AG09319 (cell line): ENCODE measurements at regions not wholly inside any gene's neighbourhood (a gene's known extent, or its start where the extent isn't known, plus 50 kb on each side); places are given as distances from the start of the nearest gene placed in this dataset.
A peak's percentile ranks its signal among the peaks of the same experiment; 100 is the strongest.

ENCODE experiments used
- DNase-seq: peaks from one replicate; pipeline ENCODE4 v3.0.0-alpha.2; 2010; ENCODE audit warnings: low read depth; ENCODE audit errors: extremely low read depth
- TF ChIP-seq, protein P1 (sequence below): IDR thresholded peaks from 2 replicates; pipeline ENCODE4 v1.5.1; 2011; ENCODE audit warnings: low read depth, mild to moderate bottlenecking, inconsistent platforms, low read length, moderate library complexity

DNA sequence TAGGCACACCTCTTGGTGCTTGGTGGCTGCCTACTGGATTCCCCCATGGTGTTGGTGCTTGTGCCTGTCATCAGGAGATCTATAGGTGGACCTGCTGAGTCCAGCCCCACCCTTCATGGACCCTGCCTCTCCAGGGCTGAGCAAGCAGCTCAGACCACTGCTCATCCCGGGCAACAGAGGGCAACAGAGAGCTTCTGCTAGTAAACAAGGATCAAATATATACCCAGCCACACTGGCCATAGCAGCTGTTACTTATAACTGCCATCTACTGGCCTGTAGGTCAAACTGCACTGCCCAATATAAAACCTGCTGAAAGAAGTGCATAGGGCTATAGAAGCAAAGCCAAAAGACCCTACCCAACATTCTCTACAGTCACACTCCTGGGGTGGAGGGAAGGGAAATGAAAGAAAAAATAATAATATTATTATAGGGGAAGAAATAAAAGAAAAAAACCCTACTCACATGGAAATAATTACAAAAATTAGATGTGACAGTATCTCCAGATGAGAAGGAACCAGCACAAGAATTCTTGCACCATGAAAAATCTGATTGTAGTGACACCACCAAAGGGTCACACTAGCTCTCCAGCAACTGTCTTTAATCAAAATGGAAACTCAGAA, 54.9 kb upstream of the ZNF800 start:
- TF ChIP-seq, protein P1, sequence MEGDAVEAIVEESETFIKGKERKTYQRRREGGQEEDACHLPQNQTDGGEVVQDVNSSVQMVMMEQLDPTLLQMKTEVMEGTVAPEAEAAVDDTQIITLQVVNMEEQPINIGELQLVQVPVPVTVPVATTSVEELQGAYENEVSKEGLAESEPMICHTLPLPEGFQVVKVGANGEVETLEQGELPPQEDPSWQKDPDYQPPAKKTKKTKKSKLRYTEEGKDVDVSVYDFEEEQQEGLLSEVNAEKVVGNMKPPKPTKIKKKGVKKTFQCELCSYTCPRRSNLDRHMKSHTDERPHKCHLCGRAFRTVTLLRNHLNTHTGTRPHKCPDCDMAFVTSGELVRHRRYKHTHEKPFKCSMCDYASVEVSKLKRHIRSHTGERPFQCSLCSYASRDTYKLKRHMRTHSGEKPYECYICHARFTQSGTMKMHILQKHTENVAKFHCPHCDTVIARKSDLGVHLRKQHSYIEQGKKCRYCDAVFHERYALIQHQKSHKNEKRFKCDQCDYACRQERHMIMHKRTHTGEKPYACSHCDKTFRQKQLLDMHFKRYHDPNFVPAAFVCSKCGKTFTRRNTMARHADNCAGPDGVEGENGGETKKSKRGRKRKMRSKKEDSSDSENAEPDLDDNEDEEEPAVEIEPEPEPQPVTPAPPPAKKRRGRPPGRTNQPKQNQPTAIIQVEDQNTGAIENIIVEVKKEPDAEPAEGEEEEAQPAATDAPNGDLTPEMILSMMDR = peak; percentile 41
- DNase-seq = peak; percentile 4

DNA sequence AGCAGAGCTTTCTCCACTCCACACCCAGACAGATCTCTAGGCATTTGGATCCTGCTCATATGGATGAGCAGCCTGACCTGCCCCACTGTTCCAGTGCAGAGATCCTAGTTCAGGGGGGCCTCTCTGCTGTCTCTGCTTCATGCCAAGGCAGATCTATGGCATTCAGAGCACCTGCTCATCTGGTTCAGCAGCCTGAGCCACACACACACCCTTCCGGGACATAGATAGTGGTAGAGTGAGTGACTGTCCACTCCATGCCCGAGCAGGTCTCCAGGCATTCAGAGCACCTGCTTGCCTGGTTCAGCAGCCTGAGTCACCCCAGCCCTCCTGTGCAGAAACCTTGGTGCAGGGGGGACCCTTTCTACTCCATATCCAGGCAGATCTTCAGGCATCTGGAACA, 54.3 kb upstream of the ZNF800 start:
- TF ChIP-seq, protein P1 = no peak
- DNase-seq = no peak
